Left ventricle myocardium inferior (tissue), 1 donor: ENCODE measurements at regions not wholly inside any gene's neighbourhood (a gene's known extent, or its start where the extent isn't known, plus 50 kb on each side); places are given as distances from the start of the nearest gene placed in this dataset.

Source experiments
- DNase-seq: peaks from one replicate; pipeline ENCODE4 v3.0.0-alpha.2; 2020
- H3K27ac ChIP-seq: fragments of 200-600 bp; replicated peaks from 2 replicates; pipeline ENCODE4 v1.8.0; 2021
- H3K27me3 ChIP-seq: fragments of 200-600 bp; 2 replicates; pipeline ENCODE4 v1.8.0; 2021; ENCODE audit warnings: low read depth
- H3K36me3 ChIP-seq: fragments of 200-600 bp; 2 replicates; pipeline ENCODE4 v1.8.0; 2021
- H3K4me1 ChIP-seq: fragments of 200-600 bp; 2 replicates; pipeline ENCODE4 v1.8.0; 2021
- H3K4me3 ChIP-seq: fragments of 200-600 bp; 2 replicates; pipeline ENCODE4 v1.8.0; 2021; ENCODE audit warnings: mild to moderate bottlenecking, moderate library complexity
- H3K9me3 ChIP-seq: fragments of 200-600 bp; replicated peaks from 2 replicates; pipeline ENCODE4 v1.8.0; 2021
- intact Hi-C: fragments of 100-400 bp; cut with micrococcal nuclease; formaldehyde crosslinking; loops from one replicate; pipeline ENCODE4 v1.11.0; 2022
- TF ChIP-seq, protein P1 (sequence below): fragments of 200-600 bp; IDR thresholded peaks from 2 replicates; pipeline ENCODE4 v1.8.0; 2021; ENCODE audit warnings: antibody characterized with exemption, mild to moderate bottlenecking, borderline replicate concordance
- donor health status: DM: no; HTN: yes; CAD: no; lungs with severe emphysema.

DNA sequence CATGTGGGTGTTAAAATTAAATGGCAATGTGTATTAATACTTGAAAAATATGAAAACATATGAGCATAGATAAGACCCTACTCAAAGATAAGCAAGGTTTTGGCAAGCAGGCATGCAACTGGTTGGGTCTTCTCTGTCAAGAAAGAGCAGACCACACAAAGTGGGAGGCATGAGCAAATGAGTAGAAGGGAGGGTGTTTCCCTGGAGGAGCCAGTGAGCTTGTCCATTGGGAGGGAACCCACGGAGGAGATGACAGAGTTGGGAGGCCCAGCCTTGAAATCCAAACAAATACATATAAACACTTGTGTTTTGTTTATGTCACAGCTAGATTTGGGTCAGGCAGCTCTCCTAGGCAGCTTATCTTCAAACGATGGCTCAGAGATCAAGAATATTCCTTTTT, 134.5 kb upstream of the CXCL12 start:
- H3K27me3 ChIP-seq = no peaks in the 10 kb centered on the region
- intact Hi-C loops = no loop called here
- no peak overlapping the region for H3K4me3 ChIP-seq
- H3K4me1 ChIP-seq = no peaks in the 10 kb centered on the region
- TF ChIP-seq, protein P1, sequence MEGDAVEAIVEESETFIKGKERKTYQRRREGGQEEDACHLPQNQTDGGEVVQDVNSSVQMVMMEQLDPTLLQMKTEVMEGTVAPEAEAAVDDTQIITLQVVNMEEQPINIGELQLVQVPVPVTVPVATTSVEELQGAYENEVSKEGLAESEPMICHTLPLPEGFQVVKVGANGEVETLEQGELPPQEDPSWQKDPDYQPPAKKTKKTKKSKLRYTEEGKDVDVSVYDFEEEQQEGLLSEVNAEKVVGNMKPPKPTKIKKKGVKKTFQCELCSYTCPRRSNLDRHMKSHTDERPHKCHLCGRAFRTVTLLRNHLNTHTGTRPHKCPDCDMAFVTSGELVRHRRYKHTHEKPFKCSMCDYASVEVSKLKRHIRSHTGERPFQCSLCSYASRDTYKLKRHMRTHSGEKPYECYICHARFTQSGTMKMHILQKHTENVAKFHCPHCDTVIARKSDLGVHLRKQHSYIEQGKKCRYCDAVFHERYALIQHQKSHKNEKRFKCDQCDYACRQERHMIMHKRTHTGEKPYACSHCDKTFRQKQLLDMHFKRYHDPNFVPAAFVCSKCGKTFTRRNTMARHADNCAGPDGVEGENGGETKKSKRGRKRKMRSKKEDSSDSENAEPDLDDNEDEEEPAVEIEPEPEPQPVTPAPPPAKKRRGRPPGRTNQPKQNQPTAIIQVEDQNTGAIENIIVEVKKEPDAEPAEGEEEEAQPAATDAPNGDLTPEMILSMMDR = no peak
- no peak for DNase-seq
- H3K36me3 ChIP-seq = no peaks in the 10 kb centered on the region
- H3K9me3 ChIP-seq = peaks cover 18% of the 10 kb centered on the region
- H3K27ac ChIP-seq = no peak overlapping the region

DNA sequence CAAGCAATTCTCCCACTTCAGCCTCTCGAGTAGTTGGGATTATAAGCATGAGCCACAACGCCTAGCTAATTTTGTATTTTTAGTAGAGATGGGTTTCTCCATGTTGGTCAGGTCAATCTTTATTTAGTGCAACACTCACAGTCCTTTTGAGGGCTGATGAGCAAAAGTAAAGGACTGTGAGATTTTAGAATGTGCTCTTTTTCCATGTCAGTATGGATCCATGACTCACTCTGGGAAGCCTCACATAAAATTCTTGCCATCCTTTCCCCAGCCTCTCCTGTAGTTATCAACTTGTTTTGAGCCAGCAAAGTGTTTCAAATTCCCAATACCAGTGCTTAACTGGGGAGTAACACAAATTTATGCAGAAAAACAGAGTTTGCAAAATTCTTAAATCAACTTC, 135.8 kb upstream of the CXCL12 start:
- intact Hi-C loops = no loop called here
- H3K27ac ChIP-seq = no peak overlapping the region
- H3K27me3 ChIP-seq = no peaks in the 10 kb centered on the region
- H3K9me3 ChIP-seq = peaks cover 18% of the 10 kb centered on the region
- H3K36me3 ChIP-seq = no peaks in the 10 kb centered on the region
- no peak overlapping the region for H3K4me3 ChIP-seq
- no peaks in the 10 kb centered on the region for H3K4me1 ChIP-seq
- no peak for DNase-seq
- TF ChIP-seq, protein P1 = no peak

DNA sequence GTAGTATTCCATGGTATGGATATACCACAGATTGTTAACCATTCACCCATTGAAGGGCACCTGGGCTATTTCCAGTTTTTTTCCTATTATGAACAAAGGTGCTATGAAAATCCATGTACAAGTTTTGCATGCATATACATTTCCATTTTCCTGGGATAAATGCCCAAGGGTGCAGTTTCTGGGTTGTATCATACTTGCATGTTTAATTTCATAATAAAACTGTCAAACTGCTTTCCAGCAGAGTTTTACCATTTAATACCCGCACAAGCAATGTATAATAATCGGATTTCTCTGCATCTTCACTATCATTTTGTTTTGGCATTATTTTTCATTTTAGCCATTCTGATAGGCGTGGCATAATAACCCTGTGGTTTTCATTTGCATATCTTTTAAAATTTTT, 154.3 kb upstream of the CXCL12 start:
- Histone ChIP-seq H3K4me3 (no peak overlapping the region), H3K4me1 (no peaks in the 10 kb centered on the region), H3K27me3 (no peaks in the 10 kb centered on the region), H3K36me3 (no peaks in the 10 kb centered on the region), H3K9me3 (peaks cover 21% of the 10 kb centered on the region), H3K27ac (no peak overlapping the region)
- DNase-seq = no peak
- intact Hi-C loops = no loop called here
- TF ChIP-seq, protein P1 = no peak

DNA sequence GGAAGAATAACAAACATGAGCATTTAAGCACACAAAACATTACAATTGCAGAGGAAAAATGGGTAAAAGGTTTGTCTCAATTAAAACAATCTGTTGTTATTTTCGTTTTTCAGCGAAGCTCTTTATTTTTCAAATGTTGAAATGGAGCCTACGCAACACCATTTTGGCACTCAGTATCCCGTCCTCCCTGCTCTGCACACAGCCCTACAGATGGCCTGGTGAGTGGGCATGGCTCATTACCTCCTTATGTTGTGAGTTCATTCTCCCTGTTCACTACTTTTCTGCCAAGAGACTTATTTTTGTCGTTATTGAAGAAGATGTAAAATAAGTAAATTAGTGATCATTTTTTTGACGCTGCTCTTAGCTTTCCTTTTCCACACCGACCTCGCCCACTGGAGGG, 167.8 kb upstream of the CXCL12 start:
- H3K4me3 ChIP-seq = no peak overlapping the region
- no peaks in the 10 kb centered on the region for H3K4me1 ChIP-seq
- no peak for DNase-seq
- peaks cover 16% of the 10 kb centered on the region for H3K27me3 ChIP-seq
- peaks cover 33% of the 10 kb centered on the region for H3K9me3 ChIP-seq
- H3K36me3 ChIP-seq = no peaks in the 10 kb centered on the region
- H3K27ac ChIP-seq = no peak overlapping the region
- intact Hi-C loops = no loop called here
- TF ChIP-seq, protein P1 = no peak

DNA sequence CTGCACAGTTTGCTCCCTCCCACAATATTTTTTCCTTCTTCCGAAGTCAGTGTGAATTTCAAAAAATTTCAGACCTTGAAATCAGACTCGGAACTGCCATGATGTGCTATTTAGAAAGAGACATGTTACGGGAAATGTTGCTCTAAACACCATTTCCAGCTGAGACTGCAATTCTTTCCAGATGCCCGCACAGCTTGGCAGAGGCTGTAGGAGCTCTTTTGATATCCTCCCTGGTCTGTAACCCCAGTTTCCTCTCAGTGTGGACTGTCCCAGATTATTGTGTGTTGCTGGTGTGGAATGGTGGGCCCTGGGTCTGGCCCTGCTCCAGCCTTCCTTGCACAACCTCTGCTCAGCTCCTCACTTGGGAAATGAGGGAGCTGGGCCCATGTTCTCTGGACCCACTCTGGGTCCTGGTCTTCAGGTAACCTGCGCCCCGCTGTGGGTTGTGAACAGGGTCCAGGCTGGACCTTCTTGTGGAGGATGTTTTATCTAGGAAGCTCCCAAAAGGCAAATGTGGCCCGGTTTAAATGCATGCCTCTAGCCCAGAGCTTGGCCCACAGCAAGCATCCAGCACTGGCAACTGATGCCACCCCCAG, 172.8 kb upstream of the CXCL12 start:
- H3K4me1 ChIP-seq = no peaks in the 10 kb centered on the region
- H3K27me3 ChIP-seq = peaks cover 43% of the 10 kb centered on the region
- no peak overlapping the region for H3K4me3 ChIP-seq
- no peak for DNase-seq
- no peak overlapping the region for H3K27ac ChIP-seq
- no peaks in the 10 kb centered on the region for H3K36me3 ChIP-seq
- intact Hi-C loops = no loop called here
- TF ChIP-seq, protein P1 = no peak
- no peaks in the 10 kb centered on the region for H3K9me3 ChIP-seq

DNA sequence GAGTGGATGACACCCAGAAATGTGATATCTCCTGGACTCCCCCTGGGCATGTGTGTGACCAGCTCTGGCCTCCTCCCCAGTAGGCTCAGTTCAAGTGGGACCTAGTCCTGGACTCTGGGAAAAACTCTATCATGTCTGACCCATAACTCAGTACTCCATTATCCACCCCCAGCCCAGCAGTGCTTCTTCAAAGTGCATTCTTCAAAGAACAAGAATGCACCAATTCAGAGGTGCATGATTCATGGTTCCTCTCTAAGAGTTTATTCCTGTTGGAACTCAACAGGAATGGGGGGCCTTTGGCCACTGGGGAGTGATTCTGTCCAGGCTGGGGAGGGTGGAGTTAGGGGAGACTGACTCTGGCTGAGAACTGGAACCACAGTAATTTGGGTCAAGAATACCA, 173.6 kb upstream of the CXCL12 start:
- Histone ChIP-seq H3K4me3 (no peak overlapping the region), H3K27me3 (peaks cover 39% of the 10 kb centered on the region), H3K4me1 (no peaks in the 10 kb centered on the region), H3K27ac (no peak overlapping the region), H3K36me3 (no peaks in the 10 kb centered on the region), H3K9me3 (no peaks in the 10 kb centered on the region)
- intact Hi-C loops = no loop called here
- TF ChIP-seq, protein P1 = no peak
- no peak for DNase-seq
